GM18861 (cell line): ENCODE measurements at regions not wholly inside any gene's neighbourhood (a gene's known extent, or its start where the extent isn't known, plus 50 kb on each side); places are given as distances from the start of the nearest gene placed in this dataset.
"Not testable (repeated sequence)": the region's sequence is repeated elsewhere in the genome, so short reads cannot be mapped to it uniquely, and the experiment has no call there.

Source experiments
- ATAC-seq: cut with Tn5 transposase; IDR thresholded peaks from one replicate; pipeline ENCODE4 v1.9.1; 2021; ENCODE audit not compliant: unreplicated experiment

DNA sequence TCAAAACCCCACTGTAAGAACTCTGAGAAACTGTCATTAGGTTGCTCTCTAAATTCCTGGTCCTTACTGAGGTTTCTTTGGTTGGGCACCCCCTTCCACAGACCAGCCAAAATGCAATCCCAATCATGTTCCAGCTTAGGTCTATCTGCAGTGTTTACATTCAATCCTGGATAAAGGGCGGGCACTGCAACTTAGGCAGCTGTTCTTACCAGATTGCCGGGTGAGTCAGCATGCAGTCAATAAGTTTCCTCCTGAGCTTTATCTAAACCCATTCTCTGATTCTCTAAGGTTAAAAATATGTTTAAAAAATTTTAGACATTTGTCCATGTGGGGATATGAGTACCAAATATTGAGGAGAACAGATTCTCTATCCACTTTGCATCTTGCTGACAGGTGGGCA, 197.8 kb downstream of the HAO1 start:
- no peak for ATAC-seq

DNA sequence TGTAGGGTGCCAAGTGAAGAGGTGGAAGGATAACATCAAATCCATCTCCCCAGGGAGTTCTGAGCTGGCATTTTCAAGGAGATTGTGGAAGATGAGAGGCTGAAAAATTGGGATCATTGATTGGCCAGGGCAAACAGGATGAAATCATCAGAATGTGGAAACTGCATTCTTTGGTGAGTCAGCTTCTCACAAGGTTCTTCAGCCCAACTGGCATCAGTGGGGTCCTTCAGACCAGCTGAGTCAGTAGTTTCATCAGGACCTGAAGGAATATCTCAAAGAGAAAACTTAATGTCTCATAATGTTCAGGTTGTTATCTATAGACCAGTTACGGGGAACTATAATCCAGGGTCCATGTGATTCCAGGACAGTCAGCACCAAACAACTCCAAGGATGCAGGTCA, 195.8 kb downstream of the HAO1 start:
- ATAC-seq, result no peak

DNA sequence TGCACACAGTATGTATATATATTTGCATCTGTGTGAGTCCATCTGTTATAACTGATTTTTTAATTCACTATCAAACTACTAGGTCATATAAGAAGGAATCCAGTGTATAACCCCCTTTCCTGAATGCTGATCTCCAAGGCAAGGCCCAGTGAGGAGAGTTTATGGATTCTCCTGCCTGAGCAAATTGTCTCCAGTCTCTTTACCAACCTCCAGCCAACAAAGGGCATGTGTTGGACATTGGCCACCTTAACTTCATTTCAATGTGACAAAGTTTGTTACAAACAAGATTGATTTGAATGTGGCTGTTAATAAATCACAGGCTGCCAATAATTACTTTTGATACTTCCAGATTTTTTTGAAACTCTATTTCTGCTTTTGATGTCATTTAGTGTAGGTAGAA, 191.6 kb downstream of the HAO1 start:
- no peak for ATAC-seq

- no peak for ATAC-seq
Measured at GRCh38 chr20:7754102-7754501, 186.2 kb downstream of the HAO1 start.

- no peak for ATAC-seq
Measured at GRCh38 chr20:7758406-7758805, 181.9 kb downstream of the HAO1 start.

GRCh38 chr20:7760247-7761031, 179.8 kb downstream of the HAO1 start:
- ATAC-seq, result no peak

GRCh38 chr20:7765221-7765620, 175.0 kb downstream of the HAO1 start:
- peak; percentile 96 for ATAC-seq

GRCh38 chr20:7770046-7770445, 170.2 kb downstream of the HAO1 start:
- ATAC-seq, result no peak

GRCh38 chr20:7770578-7770977, 169.7 kb downstream of the HAO1 start:
- ATAC-seq, result peak; percentile 99

DNA sequence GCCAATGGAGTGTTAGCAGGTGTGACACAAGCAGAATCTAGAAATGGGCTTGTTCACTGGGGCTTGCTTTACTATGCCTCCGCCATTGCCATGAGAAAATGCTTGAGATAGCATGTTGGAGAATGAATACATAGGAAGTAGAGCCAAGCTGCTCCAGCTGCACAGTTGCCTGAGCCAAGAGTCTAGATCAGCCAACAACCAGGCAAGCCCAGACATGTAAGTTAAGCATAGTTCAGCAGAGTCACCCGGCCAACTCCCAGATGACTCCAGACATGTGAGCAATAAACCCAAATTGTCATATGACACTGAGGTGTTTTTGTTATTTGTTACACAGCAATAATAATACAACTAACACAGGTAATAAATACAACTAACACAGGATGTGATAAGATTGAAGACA, 167.9 kb downstream of the HAO1 start:
- no peak for ATAC-seq

GRCh38 chr20:7773511-7773910, 166.7 kb downstream of the HAO1 start:
- no peak for ATAC-seq

GRCh38 chr20:7775072-7775471, 165.2 kb downstream of the HAO1 start:
- no peak for ATAC-seq

DNA sequence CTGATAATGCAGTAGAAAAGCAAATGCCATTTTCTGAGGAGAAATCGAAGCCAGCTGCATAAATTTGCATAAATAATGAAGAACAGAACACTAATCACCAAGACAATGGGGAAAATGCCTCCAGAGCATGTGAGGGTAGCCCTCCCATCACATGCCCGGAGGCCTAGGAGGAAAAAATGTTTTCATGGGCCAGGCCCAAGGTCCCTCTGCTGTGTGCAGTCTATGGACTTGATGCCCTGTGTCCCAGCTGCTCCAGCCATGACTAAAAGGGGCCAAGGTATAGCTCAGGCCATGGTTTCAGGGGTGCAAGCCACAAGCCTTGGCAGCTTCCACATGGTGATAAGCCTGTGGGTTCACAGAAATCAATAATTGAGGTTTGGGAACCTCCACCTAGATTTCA, 164.1 kb downstream of the HAO1 start:
- ATAC-seq, result no peak

DNA sequence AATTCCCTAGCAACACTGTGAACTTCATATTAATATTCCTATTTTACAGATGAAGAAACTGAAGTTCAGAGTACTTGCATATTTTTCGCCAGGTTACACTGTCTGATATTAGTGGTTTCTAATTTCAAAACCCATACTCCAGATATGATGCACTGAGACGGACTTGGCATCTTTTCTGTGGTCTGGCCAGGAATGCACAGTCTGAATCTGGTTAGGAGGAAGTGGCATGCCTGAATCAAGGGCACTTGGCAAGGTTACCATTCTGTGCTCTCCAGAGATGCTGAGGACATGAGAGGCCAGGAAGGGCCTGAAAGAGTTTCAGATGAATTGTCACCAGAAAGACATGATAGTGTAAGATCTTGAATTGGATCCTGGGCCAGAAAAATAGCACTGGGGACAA, 150.1 kb downstream of the HAO1 start:
- no peak for ATAC-seq

DNA sequence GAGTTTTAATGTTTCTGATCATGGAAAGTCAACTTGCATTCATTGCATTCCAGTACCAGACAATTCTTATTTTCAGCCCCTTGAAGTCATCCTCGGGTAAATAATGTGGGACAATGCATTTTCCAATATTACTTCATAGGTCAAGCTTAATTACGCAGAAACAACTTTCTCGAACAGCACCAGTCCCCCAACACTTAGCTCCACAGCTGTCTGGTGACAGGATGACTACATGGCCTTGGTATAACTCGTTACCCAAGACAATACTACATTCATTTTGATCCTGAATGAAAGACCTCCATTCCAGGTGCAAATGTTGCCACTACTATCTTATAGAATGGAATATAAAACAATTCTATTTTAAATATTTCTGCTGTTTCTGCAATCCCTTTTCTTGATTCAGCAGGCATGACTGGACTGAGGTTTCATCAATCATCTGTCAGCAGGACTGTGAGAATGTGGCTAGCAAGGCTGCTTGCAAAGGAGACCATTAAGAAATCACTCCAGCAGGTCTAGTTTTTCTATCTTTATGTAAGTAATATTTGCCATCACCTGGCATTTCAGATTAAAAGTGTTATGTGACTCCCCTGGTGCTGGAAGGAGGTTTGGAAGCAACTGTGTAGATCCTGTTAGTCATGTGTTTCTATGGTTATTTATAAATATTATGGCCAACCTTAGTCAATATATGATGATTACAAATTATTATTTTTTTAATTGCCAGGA, 147.9 kb downstream of the HAO1 start:
- no peak for ATAC-seq

DNA sequence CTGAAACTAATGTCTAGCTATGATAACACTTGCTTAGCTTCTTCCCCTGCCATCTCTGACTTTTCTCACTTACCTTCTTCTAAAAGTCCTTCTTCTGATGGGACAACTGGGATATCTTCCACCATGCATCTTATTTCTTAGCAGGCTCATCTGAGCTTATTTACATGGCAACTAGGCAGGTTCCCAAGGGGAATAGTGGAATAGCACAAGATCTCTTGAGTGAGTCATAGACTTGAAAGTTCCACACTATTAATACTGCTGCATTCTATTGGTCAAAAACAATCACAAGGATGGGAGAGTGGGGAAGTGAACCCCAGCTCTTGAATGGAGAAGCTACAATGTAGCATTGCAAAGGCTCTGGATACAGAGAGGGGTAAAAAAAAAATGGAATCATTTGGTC, 142.1 kb downstream of the HAO1 start:
- no peak for ATAC-seq

DNA sequence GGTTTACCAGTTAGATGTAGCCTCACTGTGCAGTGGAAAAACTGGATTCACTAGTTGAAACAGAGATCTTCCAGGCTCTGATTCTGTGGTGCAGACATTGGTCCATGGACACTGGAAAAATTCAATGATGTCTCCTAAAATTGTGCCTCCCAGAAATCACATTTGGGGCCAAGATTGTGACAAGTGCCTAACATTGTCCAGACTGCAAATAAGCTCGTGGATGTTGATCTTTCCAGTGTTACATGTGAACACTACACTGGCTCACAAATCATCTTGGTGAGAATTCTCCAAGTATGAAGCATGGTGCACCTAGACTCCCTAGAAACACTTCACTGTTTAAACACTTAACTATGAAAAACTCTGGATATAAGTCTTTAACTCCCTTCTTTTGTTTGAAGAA, 140.4 kb downstream of the HAO1 start:
- no peak for ATAC-seq

GRCh38 chr20:7803411-7804151, 136.7 kb downstream of the HAO1 start:
- not testable (repeated sequence) for ATAC-seq

GRCh38 chr20:7806831-7807230, 133.4 kb downstream of the HAO1 start:
- ATAC-seq, result no peak

- no peak for ATAC-seq
Measured at GRCh38 chr20:7817286-7817685, 123.0 kb downstream of the HAO1 start.

DNA sequence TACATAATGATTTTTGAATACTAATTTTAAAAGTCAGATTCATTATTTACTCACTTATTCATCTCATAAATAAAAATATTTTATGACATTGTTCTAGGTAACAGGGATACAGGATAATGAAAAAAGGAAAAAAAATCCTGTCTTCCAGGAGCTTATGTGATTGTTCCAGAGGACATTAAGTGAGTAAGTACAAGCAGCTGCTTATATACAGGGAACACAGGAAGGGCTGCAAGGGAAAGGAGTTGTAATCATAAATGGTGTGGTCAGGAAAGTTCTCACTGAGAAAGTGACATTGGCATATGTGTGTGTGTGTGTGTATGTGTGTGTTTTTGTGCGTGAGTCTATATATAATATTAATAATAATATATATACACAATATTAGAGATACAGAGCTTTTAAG, 121.8 kb downstream of the HAO1 start:
- no peak for ATAC-seq

- ATAC-seq, result no peak
Measured at GRCh38 chr20:7820897-7821296, 119.4 kb downstream of the HAO1 start.
